HCT116 (cell line): ENCODE measurements at regions not wholly inside any gene's neighbourhood (a gene's known extent, or its start where the extent isn't known, plus 50 kb on each side); places are given as distances from the start of the nearest gene placed in this dataset.

Source experiments
- ATAC-seq: fragments of 200-7000 bp; cut with Tn5 transposase; 2 replicates; pipeline ENCODE4 v1.9.1; 2020; ENCODE audit warnings: mild to moderate bottlenecking, moderate library complexity
- BruUV-seq: library from RNA; stranded (reverse); fragments of 400-500 nt; replicated peaks from 2 replicates; lab custom pipeline; 2021; lab: Mats Ljungman, UMichigan
- CTCF ChIA-PET: fragments of 300-600 bp; sonication (Branson Sonifier 250); formaldehyde crosslinking; loops from one replicate; lab custom pipeline; 2021; ENCODE audit warnings: antibody characterized with exemption; lab: Charles Lee
- POLR2A ChIA-PET: fragments of 300-600, 350-600 bp; sonication (Branson Sonifier 250); formaldehyde crosslinking; loops from one replicate; lab custom pipeline; 2021; ENCODE audit warnings: antibody characterized with exemption; lab: Charles Lee
- RAD21 ChIA-PET, 2 experiments: fragments of 300-600 bp; sonication (Branson Sonifier 250); formaldehyde crosslinking; loops; one replicate each; lab custom pipeline; 2023; ENCODE audit warnings: low total read pairs in 2 of 2; ENCODE audit not compliant: uncharacterized antibody in 2 of 2, unreplicated experiment in 2 of 2, low non-redundant PET in 1 of 2; lab: Charles Lee
- DNase-seq: peaks from one replicate; pipeline ENCODE4 v3.0.0-alpha.2; 2010; ENCODE audit warnings: low read depth, low spot score
- H2AFZ ChIP-seq: fragments of 200-600 bp; shearing (Covaris generic), sonication (generic); 2 replicates; pipeline ENCODE4 v1.6.1; 2017; ENCODE audit warnings: low read depth, mixed run types, mixed read lengths, antibody characterized with exemption, low read length; ENCODE audit not compliant: poor library complexity, severe bottlenecking
- H3K27ac ChIP-seq: 2 replicates; pipeline ENCODE4 v1.5.1; 2012; ENCODE audit warnings: low read depth, low read length
- H3K27me3 ChIP-seq: fragments of 200-600 bp; sonication (generic); 2 replicates; pipeline ENCODE4 v1.6.1; 2016; ENCODE audit warnings: mixed run types, low read length, mixed read lengths; ENCODE audit not compliant: insufficient read depth
- H3K36me3 ChIP-seq, 2 experiments: fragments of 200-500 bp in 1 of 2; fragments of 200-600 bp in 1 of 2; sonication (Bioruptor generic) in 1 of 2; sonication (generic) in 1 of 2; 2 replicates each; pipeline versions ENCODE4 v1.5.1 to v1.6.1; 2014 to 2016; ENCODE audit warnings: low read length in 2 of 2, inconsistent platforms in 1 of 2, mixed read lengths in 1 of 2, mixed run types in 1 of 2; ENCODE audit not compliant: insufficient read depth in 2 of 2, control insufficient read depth in 1 of 2
- H3K4me1 ChIP-seq, 2 experiments: fragments of 200-600 bp in 1 of 2; sonication (generic) in 1 of 2; 2 replicates each; pipeline versions ENCODE4 v1.5.1 to v1.6.1; 2012 to 2017; ENCODE audit warnings: low read length in 2 of 2, inconsistent platforms in 1 of 2, mild to moderate bottlenecking in 1 of 2, mixed read lengths in 1 of 2, mixed run types in 1 of 2, moderate library complexity in 1 of 2; ENCODE audit not compliant: insufficient read depth in 2 of 2, control insufficient read depth in 1 of 2
- H3K4me2 ChIP-seq: fragments of 200-600 bp; sonication (generic); 2 replicates; pipeline ENCODE4 v1.6.1; 2017; ENCODE audit warnings: mixed run types, low read length, mixed read lengths
- H3K4me3 ChIP-seq, 2 experiments: fragments of 200-600 bp in 1 of 2; sonication (generic) in 1 of 2; replicated peaks in 1 of 2; 2 replicates each; pipeline ENCODE4 v1.5.1; 2011 to 2016; ENCODE audit warnings: low read length in 2 of 2, control low read depth in 1 of 2, low read depth in 1 of 2, mild to moderate bottlenecking in 1 of 2, mixed read lengths in 1 of 2, mixed run types in 1 of 2
- H3K79me2 ChIP-seq: fragments of 200-600 bp; sonication (generic); 2 replicates; pipeline ENCODE4 v1.6.1; 2017; ENCODE audit warnings: mild to moderate bottlenecking, mixed run types, low read length, moderate library complexity, mixed read lengths; ENCODE audit not compliant: insufficient read depth
- H3K9ac ChIP-seq: fragments of 200-600 bp; sonication (generic); 2 replicates; pipeline ENCODE4 v1.6.1; 2016; ENCODE audit warnings: low read length, mixed read lengths
- H3K9me2 ChIP-seq: fragments of 200-600 bp; sonication (generic), shearing (Covaris generic); 2 replicates; pipeline ENCODE4 v1.6.1; 2017; ENCODE audit warnings: mixed run types, mild to moderate bottlenecking, moderate library complexity; ENCODE audit not compliant: insufficient read depth
- H3K9me3 ChIP-seq, 2 experiments: fragments of 200-500 bp in 1 of 2; fragments of 200-600 bp in 1 of 2; sonication (Bioruptor generic) in 1 of 2; sonication (generic) in 1 of 2; 2 replicates each; pipeline ENCODE4 v1.6.1; 2014 to 2017; ENCODE audit warnings: low read length in 2 of 2, mixed read lengths in 2 of 2, inconsistent platforms in 1 of 2, low read depth in 1 of 2, mild to moderate bottlenecking in 1 of 2, mixed run types in 1 of 2, moderate library complexity in 1 of 2; ENCODE audit not compliant: control insufficient read depth in 1 of 2, insufficient read depth in 1 of 2
- H4K20me1 ChIP-seq: fragments of 200-600 bp; sonication (generic), shearing (Covaris generic); 2 replicates; pipeline ENCODE4 v1.6.1; 2017; ENCODE audit warnings: mixed run types, mild to moderate bottlenecking, moderate library complexity; ENCODE audit not compliant: insufficient read depth
- CBX3 ChIP-seq: IDR thresholded peaks from 2 replicates; pipeline ENCODE4 v1.6.1; 2012; ENCODE audit warnings: low read depth
- EGR1 ChIP-seq: IDR thresholded peaks from 2 replicates; pipeline ENCODE4 v1.6.1; 2012; ENCODE audit warnings: low read depth
- EZH2 ChIP-seq: fragments of 200-600 bp; sonication (generic); IDR thresholded peaks from 2 replicates; pipeline ENCODE4 v1.6.1; 2017; ENCODE audit warnings: antibody characterized with exemption, mixed run types
- FOSL1 ChIP-seq: IDR thresholded peaks from 2 replicates; pipeline ENCODE4 v1.6.1; 2012; ENCODE audit warnings: low read depth
- POLR2AphosphoS5 ChIP-seq: IDR thresholded peaks from 2 replicates; pipeline ENCODE4 v1.6.1; 2011; ENCODE audit warnings: mild to moderate bottlenecking, low read depth, low read length, moderate library complexity
- SP1 ChIP-seq: IDR thresholded peaks from 2 replicates; pipeline ENCODE4 v1.6.1; 2012; ENCODE audit warnings: low read depth
- SRF ChIP-seq: IDR thresholded peaks from 2 replicates; pipeline ENCODE4 v1.6.1; 2012; ENCODE audit warnings: low read depth
- YY1 ChIP-seq: IDR thresholded peaks from 2 replicates; pipeline ENCODE4 v1.6.1; 2011; ENCODE audit warnings: low read length, low read depth, moderate library complexity, mild to moderate bottlenecking; ENCODE audit not compliant: insufficient replicate concordance; ENCODE audit errors: extremely low read depth
- ZNF274 ChIP-seq: fragments of 200-500 bp; sonication (Bioruptor generic); IDR thresholded peaks from 2 replicates; pipeline ENCODE4 v1.6.1; 2014; ENCODE audit warnings: mild to moderate bottlenecking, low read depth, low read length, inconsistent platforms
- intact Hi-C: fragments of 100-400 bp; cut with micrococcal nuclease; formaldehyde crosslinking; loops from 2 replicates; pipeline ENCODE4 v1.10.0; 2022
- TF ChIP-seq, protein P1 (sequence below): IDR thresholded peaks from 2 replicates; pipeline ENCODE4 v1.6.1; 2012
- TF ChIP-seq, protein P2 (sequence below): IDR thresholded peaks from 2 replicates; pipeline ENCODE4 v1.6.1; 2012; ENCODE audit warnings: low read depth
- TF ChIP-seq, protein P3 (sequence below): IDR thresholded peaks from 2 replicates; pipeline ENCODE4 v1.6.1; 2011; ENCODE audit warnings: mild to moderate bottlenecking, low read length, moderate library complexity; ENCODE audit not compliant: insufficient replicate concordance; ENCODE audit errors: extremely low read depth

DNA sequence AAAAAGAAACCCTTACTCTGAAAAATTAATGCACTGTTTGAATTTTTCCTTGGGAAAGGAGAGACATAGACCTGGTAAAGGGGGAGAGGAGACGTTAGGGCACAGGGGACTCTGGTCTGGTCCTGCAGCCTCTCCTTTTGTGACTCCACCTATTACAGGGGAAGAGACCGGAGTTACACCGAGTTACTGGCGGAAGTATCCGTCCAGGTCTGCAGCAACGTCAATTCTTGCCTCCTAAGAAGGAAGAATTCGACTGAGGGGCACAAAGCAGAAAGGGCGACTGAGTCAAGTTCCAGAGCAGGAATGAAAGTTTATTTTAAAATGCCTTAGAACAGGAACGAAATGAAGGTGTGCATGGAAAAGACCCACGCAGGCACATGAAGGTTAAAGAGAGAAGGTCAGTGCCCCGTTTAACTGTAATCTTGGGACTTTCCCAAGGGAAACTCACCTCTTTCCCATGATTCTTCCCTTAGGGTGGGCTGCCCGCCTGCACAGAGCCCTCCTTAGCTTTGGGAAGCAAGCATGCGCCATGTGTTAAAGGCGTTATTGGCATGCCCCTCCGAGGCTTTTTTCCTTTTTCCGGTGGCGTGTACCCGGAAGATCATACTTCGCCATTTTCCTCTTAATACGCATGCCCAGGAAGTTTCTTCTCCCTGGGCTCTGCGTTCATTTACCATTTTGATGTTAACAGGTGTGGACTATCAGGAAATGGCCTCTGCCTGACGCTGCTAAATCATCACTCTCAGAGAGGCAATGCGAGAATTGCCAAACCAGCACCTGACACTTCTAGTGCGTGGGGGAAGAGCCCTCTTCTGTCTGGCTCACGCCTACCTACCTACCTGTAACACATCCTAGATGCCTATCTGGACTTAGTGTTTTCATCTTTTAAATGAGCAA, 409.6 kb upstream of the PAPPA start:
- Histone ChIP-seq H3K36me3 (no peaks in the 10 kb centered on the region), H3K4me3 (no peak overlapping the region), H3K4me1 (no peaks in the 10 kb centered on the region), H4K20me1 (no peaks in the 10 kb centered on the region; the same call in 1 of the 2 replicates), H3K4me2 (no peak overlapping the region), H2AFZ (no peak overlapping the region), H3K9me3 (no peaks in the 10 kb centered on the region), H3K79me2 (no peaks in the 10 kb centered on the region), H3K27me3 (peaks cover 45% of the 10 kb centered on the region), H3K9me2 (no peaks in the 10 kb centered on the region), H3K9ac (no peak overlapping the region), H3K27ac (no peak overlapping the region)
- ChIA-PET POLR2A (no interaction called here), RAD21 (no interaction called here), CTCF (no interaction called here)
- BruUV-seq: no TSS peak
- no peak for TF ChIP-seq EGR1
- TF ChIP-seq SRF: no peak
- no peak for TF ChIP-seq FOSL1
- ATAC-seq (no peak), DNase-seq (no peak)
- intact Hi-C loops: no loop called here

DNA sequence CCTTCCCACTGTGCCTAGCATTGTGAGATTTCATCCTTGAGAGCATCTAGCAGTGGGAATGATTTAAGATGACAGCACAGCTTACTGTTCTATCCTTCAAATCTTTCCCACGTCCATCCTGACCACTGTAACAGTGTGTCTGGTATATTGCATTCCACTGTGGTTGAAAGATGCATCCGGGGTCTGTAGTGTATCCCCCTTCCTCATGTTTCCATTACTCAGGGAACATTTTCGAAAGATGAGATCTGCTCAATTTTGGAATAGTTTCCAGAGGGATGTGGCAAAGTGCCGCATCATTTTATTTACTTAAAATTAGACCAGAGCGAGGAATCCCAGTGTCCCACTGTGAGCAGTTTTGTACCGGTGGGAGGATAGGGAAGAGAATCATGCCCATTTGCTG, 407.1 kb upstream of the PAPPA start:
- no TSS peak for BruUV-seq
- no peaks in the 10 kb centered on the region for H3K9me3 ChIP-seq
- no peak overlapping the region for H3K4me3 ChIP-seq
- no peaks in the 10 kb centered on the region for H3K79me2 ChIP-seq
- DNase-seq (no peak), ATAC-seq (no peak)
- CTCF ChIA-PET: no interaction called here
- H4K20me1 ChIP-seq: no peaks in the 10 kb centered on the region; the same call in 1 of the 2 replicates
- H3K4me1 ChIP-seq: no peaks in the 10 kb centered on the region
- no peak overlapping the region for H3K9ac ChIP-seq
- no peaks in the 10 kb centered on the region for H3K36me3 ChIP-seq
- intact Hi-C loops: no loop called here
- no peak overlapping the region for H2AFZ ChIP-seq
- peaks cover 33% of the 10 kb centered on the region for H3K27me3 ChIP-seq
- H3K4me2 ChIP-seq: no peak overlapping the region
- RAD21 ChIA-PET: no interaction called here
- POLR2A ChIA-PET: no interaction called here
- H3K27ac ChIP-seq: no peak overlapping the region
- no peaks in the 10 kb centered on the region for H3K9me2 ChIP-seq
- TF ChIP-seq YY1 (no peak), CBX3 (no peak), ZNF274 (no peak), POLR2AphosphoS5 (no peak), EZH2 (no peak), SP1 (no peak)
- TF ChIP-seq, protein P1, sequence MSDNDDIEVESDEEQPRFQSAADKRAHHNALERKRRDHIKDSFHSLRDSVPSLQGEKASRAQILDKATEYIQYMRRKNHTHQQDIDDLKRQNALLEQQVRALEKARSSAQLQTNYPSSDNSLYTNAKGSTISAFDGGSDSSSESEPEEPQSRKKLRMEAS: no peak
- TF ChIP-seq, protein P2, sequence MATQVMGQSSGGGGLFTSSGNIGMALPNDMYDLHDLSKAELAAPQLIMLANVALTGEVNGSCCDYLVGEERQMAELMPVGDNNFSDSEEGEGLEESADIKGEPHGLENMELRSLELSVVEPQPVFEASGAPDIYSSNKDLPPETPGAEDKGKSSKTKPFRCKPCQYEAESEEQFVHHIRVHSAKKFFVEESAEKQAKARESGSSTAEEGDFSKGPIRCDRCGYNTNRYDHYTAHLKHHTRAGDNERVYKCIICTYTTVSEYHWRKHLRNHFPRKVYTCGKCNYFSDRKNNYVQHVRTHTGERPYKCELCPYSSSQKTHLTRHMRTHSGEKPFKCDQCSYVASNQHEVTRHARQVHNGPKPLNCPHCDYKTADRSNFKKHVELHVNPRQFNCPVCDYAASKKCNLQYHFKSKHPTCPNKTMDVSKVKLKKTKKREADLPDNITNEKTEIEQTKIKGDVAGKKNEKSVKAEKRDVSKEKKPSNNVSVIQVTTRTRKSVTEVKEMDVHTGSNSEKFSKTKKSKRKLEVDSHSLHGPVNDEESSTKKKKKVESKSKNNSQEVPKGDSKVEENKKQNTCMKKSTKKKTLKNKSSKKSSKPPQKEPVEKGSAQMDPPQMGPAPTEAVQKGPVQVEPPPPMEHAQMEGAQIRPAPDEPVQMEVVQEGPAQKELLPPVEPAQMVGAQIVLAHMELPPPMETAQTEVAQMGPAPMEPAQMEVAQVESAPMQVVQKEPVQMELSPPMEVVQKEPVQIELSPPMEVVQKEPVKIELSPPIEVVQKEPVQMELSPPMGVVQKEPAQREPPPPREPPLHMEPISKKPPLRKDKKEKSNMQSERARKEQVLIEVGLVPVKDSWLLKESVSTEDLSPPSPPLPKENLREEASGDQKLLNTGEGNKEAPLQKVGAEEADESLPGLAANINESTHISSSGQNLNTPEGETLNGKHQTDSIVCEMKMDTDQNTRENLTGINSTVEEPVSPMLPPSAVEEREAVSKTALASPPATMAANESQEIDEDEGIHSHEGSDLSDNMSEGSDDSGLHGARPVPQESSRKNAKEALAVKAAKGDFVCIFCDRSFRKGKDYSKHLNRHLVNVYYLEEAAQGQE: no peak
- TF ChIP-seq, protein P3, sequence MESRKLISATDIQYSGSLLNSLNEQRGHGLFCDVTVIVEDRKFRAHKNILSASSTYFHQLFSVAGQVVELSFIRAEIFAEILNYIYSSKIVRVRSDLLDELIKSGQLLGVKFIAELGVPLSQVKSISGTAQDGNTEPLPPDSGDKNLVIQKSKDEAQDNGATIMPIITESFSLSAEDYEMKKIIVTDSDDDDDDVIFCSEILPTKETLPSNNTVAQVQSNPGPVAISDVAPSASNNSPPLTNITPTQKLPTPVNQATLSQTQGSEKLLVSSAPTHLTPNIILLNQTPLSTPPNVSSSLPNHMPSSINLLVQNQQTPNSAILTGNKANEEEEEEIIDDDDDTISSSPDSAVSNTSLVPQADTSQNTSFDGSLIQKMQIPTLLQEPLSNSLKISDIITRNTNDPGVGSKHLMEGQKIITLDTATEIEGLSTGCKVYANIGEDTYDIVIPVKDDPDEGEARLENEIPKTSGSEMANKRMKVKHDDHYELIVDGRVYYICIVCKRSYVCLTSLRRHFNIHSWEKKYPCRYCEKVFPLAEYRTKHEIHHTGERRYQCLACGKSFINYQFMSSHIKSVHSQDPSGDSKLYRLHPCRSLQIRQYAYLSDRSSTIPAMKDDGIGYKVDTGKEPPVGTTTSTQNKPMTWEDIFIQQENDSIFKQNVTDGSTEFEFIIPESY: no peak
